Hepatocyte (in vitro differentiated cells): ENCODE measurements at regions not wholly inside any gene's neighbourhood (a gene's known extent, or its start where the extent isn't known, plus 50 kb on each side); places are given as distances from the start of the nearest gene placed in this dataset.

ENCODE experiments used
- DNase-seq: peaks from one replicate; pipeline ENCODE4 v3.0.0-alpha.2; 2016; ENCODE audit warnings: low spot score
- H2AFZ ChIP-seq: fragments of 200-600 bp; sonication (generic); 2 replicates; pipeline ENCODE4 v1.6.0; 2016; ENCODE audit warnings: antibody characterized with exemption, mild to moderate bottlenecking
- H3K27ac ChIP-seq: fragments of 200-600 bp; sonication (generic); 2 replicates; pipeline ENCODE4 v1.5.1; 2016; ENCODE audit warnings: mild to moderate bottlenecking
- H3K27me3 ChIP-seq: fragments of 200-600 bp; sonication (generic); 2 replicates; pipeline ENCODE4 v1.6.1; 2016
- H3K36me3 ChIP-seq: fragments of 200-600 bp; sonication (generic); replicated peaks from 2 replicates; pipeline ENCODE4 v1.5.1; 2016; ENCODE audit warnings: low read depth; ENCODE audit not compliant: insufficient read depth
- H3K4me1 ChIP-seq: fragments of 200-600 bp; sonication (generic); 2 replicates; pipeline ENCODE4 v1.5.1; 2016; ENCODE audit warnings: mild to moderate bottlenecking, moderate library complexity; ENCODE audit not compliant: insufficient read depth
- H3K4me2 ChIP-seq: fragments of 200-600 bp; sonication (generic); 2 replicates; pipeline ENCODE4 v1.6.0; 2016
- H3K4me3 ChIP-seq: fragments of 200-600 bp; sonication (generic); 2 replicates; pipeline ENCODE4 v1.5.1; 2016; ENCODE audit warnings: mild to moderate bottlenecking
- H3K79me2 ChIP-seq: fragments of 200-600 bp; sonication (generic); 2 replicates; pipeline ENCODE4 v1.6.0; 2017; ENCODE audit warnings: mild to moderate bottlenecking
- H3K9me2 ChIP-seq: fragments of 200-600 bp; sonication (generic); replicated peaks from 2 replicates; pipeline ENCODE4 v1.6.0; 2017; ENCODE audit warnings: mild to moderate bottlenecking; ENCODE audit not compliant: insufficient read depth
- H3K9me3 ChIP-seq: fragments of 200-600 bp; sonication (generic); 2 replicates; pipeline ENCODE4 v1.5.1; 2016; ENCODE audit warnings: low read depth, mild to moderate bottlenecking
- H4K20me1 ChIP-seq: fragments of 200-600 bp; sonication (generic); 2 replicates; pipeline ENCODE4 v1.6.0; 2016; ENCODE audit warnings: mild to moderate bottlenecking; ENCODE audit not compliant: insufficient read depth, poor library complexity, severe bottlenecking
- EZH2 ChIP-seq: fragments of 200-600 bp; sonication (generic); IDR thresholded peaks from 2 replicates; pipeline ENCODE4 v1.6.1; 2016; ENCODE audit warnings: antibody characterized with exemption, mild to moderate bottlenecking, borderline replicate concordance
- EZH2phosphoT487 ChIP-seq: fragments of 200-600 bp; sonication (generic); IDR thresholded peaks from one replicate; pipeline ENCODE4 v1.6.1; 2018; ENCODE audit warnings: antibody characterized with exemption, mild to moderate bottlenecking, low read depth, moderate library complexity; ENCODE audit not compliant: unreplicated experiment, severe bottlenecking
- WGBS: methylation state at CpG from one replicate; pipeline ENCODE4 v1.1.6; 2016; ENCODE audit warnings: low lambda C conversion rate; ENCODE audit errors: missing lambda C conversion rate; 5-methylcytosine and 5-hydroxymethylcytosine counted together
- TF ChIP-seq, protein P1 (sequence below): fragments of 200-600 bp; sonication (generic); IDR thresholded peaks from 2 replicates; pipeline ENCODE4 v1.5.1; 2016; ENCODE audit warnings: antibody characterized with exemption, mild to moderate bottlenecking; ENCODE audit not compliant: poor library complexity

DNA sequence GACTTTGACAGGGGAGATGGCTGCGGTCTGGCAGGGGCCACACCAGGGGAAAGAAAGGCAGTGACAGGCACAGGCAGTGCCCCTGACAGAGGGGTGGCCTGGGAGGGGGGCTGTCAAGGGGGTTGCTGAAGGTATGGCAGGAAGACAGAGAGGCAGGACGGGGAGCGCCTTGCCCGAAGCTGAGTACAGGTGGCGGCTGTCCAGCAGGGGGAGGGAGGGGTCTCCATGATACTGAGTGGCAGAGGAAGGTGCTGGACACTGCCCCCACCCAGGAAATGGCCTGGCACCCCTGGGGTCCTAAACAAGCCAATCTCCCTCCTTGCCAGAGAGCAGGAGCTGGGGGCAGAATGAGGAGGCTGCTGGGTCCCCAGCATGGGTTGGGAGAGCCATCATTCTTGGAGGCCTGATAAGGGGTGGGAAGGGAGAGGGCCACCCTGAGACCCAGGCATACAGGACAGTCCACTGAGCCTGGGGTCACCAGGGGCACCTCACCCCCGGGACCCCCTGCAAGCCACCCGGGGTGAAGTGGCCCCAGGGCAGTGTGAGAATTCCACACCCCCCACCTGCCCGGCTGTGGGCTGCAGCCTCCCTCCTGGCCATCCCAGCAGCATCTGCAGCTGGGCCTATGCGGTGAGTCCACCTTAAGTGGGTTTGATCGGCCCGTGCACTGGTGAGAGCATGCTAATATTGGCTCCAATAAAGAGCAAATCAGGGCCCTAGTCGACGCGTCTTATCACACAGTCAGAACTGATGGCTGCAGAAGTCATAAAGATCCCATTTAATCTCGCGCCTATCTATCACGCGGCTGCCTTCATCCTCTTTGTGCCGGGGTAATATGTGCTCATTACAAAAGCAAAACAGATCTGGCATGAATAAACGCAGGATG, 108.5 kb downstream of the FAM53A start:
- WGBS, result 80% methylated on average over 20 of the region's 20 CpGs
- Histone ChIP-seq H3K27ac (no peak overlapping the region), H3K4me1 (peaks cover 11% of the 10 kb centered on the region), H3K79me2 (no peaks in the 10 kb centered on the region), H3K4me2 (no peak overlapping the region), H3K9me3 (no peaks in the 10 kb centered on the region), H3K4me3 (no peak overlapping the region), H3K9me2 (no peaks in the 10 kb centered on the region), H2AFZ (no peak overlapping the region), H3K36me3 (no peaks in the 10 kb centered on the region), H3K27me3 (peaks cover 13% of the 10 kb centered on the region), H4K20me1 (no peaks in the 10 kb centered on the region)
- no peak for DNase-seq
- no peak for TF ChIP-seq EZH2
- TF ChIP-seq EZH2phosphoT487, result no peak
- TF ChIP-seq, protein P1, sequence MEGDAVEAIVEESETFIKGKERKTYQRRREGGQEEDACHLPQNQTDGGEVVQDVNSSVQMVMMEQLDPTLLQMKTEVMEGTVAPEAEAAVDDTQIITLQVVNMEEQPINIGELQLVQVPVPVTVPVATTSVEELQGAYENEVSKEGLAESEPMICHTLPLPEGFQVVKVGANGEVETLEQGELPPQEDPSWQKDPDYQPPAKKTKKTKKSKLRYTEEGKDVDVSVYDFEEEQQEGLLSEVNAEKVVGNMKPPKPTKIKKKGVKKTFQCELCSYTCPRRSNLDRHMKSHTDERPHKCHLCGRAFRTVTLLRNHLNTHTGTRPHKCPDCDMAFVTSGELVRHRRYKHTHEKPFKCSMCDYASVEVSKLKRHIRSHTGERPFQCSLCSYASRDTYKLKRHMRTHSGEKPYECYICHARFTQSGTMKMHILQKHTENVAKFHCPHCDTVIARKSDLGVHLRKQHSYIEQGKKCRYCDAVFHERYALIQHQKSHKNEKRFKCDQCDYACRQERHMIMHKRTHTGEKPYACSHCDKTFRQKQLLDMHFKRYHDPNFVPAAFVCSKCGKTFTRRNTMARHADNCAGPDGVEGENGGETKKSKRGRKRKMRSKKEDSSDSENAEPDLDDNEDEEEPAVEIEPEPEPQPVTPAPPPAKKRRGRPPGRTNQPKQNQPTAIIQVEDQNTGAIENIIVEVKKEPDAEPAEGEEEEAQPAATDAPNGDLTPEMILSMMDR, result no peak

GRCh38 chr4:1574601-1575417, 109.3 kb downstream of the FAM53A start:
- H3K4me2 ChIP-seq, result no peak overlapping the region
- H3K4me3 ChIP-seq, result no peak overlapping the region
- peaks cover 13% of the 10 kb centered on the region for H3K27me3 ChIP-seq
- H2AFZ ChIP-seq, result no peak overlapping the region
- no peak for TF ChIP-seq EZH2
- TF ChIP-seq, protein P1, result no peak
- no peaks in the 10 kb centered on the region for H3K79me2 ChIP-seq
- H3K4me1 ChIP-seq, result peaks cover 7% of the 10 kb centered on the region
- no peak overlapping the region for H3K27ac ChIP-seq
- H3K9me2 ChIP-seq, result no peaks in the 10 kb centered on the region
- no peaks in the 10 kb centered on the region for H3K36me3 ChIP-seq
- DNase-seq, result no peak
- WGBS, result 91% methylated on average over 20 of the region's 20 CpGs
- no peaks in the 10 kb centered on the region for H4K20me1 ChIP-seq
- no peaks in the 10 kb centered on the region for H3K9me3 ChIP-seq

DNA sequence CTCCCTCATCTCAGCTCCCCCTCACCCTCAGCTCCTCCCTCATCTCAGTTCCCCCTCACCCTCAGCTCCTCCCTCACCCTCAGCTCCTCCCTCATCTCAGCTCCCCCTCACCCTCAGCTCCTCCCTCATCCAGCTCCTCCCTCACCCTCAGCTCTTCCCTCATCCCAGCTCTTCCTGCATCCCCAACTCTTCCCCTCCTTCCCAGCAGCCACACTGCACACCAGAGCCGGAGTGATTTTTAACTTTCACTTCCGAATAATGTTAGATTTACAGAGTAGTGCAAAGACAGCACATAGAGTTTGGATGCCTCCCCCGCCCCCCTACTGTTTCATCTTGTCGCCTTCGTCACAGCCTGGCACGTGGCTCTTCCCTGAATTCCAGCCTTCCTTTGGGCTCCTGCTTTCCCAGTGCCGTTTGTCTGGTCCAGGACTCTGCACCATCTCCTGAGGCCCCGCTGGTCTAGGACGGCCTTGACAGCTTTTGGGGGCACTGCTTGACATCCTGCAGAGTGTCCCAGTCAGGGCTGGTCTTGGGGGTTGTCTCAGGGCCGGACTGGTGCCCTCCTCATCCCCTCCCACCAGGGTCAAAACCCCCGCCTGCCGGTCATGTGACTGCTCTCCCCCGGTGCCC, 110.2 kb downstream of the FAM53A start:
- TF ChIP-seq EZH2 (no peak), EZH2phosphoT487 (no peak)
- TF ChIP-seq, protein P1, result no peak
- no peaks in the 10 kb centered on the region for H3K9me2 ChIP-seq
- no peaks in the 10 kb centered on the region for H3K36me3 ChIP-seq
- 87% methylated on average over 13 of the region's 13 CpGs for WGBS
- H3K27ac ChIP-seq, result no peak overlapping the region
- H4K20me1 ChIP-seq, result no peaks in the 10 kb centered on the region
- no peaks in the 10 kb centered on the region for H3K4me1 ChIP-seq
- H3K27me3 ChIP-seq, result peaks cover 13% of the 10 kb centered on the region
- H3K4me2 ChIP-seq, result no peak overlapping the region
- no peaks in the 10 kb centered on the region for H3K9me3 ChIP-seq
- no peak overlapping the region for H3K4me3 ChIP-seq
- no peaks in the 10 kb centered on the region for H3K79me2 ChIP-seq
- DNase-seq, result no peak
- H2AFZ ChIP-seq, result no peak overlapping the region
